Naive thymus-derived CD8-positive, alpha-beta T cell (primary cell): ENCODE measurements at regions not wholly inside any gene's neighbourhood (a gene's known extent, or its start where the extent isn't known, plus 50 kb on each side); places are given as distances from the start of the nearest gene placed in this dataset.

Source experiments
- ATAC-seq, 2 donors: fragments of 150-1000 bp; cut with Tn5 transposase in 1 of 2; sonication (Bioruptor Pico), chemical (Tn5 transposase) in 1 of 2; 1 replicate in 1 of 2; 2 replicates in 1 of 2; pipeline ENCODE4 v1.10.0; 2021; ENCODE audit warnings: mild to moderate bottlenecking in 2 of 2, moderate library complexity in 2 of 2
- POLR2A ChIA-PET: fragments of 350-600 bp; sonication (Branson Sonifier 250); formaldehyde crosslinking; loops from one replicate; lab custom pipeline; 2021; ENCODE audit warnings: antibody characterized with exemption; lab: Charles Lee
- DNase-seq, 10 donors: peaks; one replicate each; pipeline versions ENCODE4 v3.0.0 to v3.0.0-alpha.2; 2020 to 2022
- H3K27ac Mint-ChIP-seq, 10 donors: one replicate each; pipeline ENCODE4 v1.8.0; 2020 to 2022; ENCODE audit warnings: mild to moderate bottlenecking in 10 of 10, mixed read lengths in 10 of 10, moderate library complexity in 4 of 10, inconsistent platforms in 1 of 10
- H3K27me3 Mint-ChIP-seq, 5 donors: one replicate each; pipeline ENCODE4 v1.8.0; 2021 to 2022; ENCODE audit warnings: mixed read lengths in 5 of 5
- H3K36me3 Mint-ChIP-seq, 3 donors: one replicate each; pipeline ENCODE4 v1.8.0; 2020 to 2022; ENCODE audit warnings: mixed read lengths in 3 of 3, mild to moderate bottlenecking in 2 of 3, inconsistent platforms in 1 of 3
- H3K4me1 Mint-ChIP-seq, 4 donors: one replicate each; pipeline ENCODE4 v1.8.0; 2021 to 2022; ENCODE audit warnings: mixed read lengths in 4 of 4
- H3K4me3 Mint-ChIP-seq, 10 donors: one replicate each; pipeline ENCODE4 v1.8.0; 2020 to 2022; ENCODE audit warnings: mild to moderate bottlenecking in 10 of 10, mixed read lengths in 10 of 10, moderate library complexity in 6 of 10, inconsistent platforms in 1 of 10
- H3K9me3 Mint-ChIP-seq, 9 donors: one replicate each; pipeline ENCODE4 v1.8.0; 2020 to 2022; ENCODE audit warnings: mixed read lengths in 9 of 9, mild to moderate bottlenecking in 3 of 9, inconsistent platforms in 1 of 9, moderate library complexity in 1 of 9

GRCh38 chr7:80403686-80404241, 108.1 kb downstream of the GNAT3 start:
- ATAC-seq (no peak), DNase-seq (no peak)
- peaks cover 0 to 3% (median 0%) of the 10 kb centered on the region in 9 donors for H3K9me3 Mint-ChIP-seq
- no peak overlapping the region for H3K27ac Mint-ChIP-seq
- H3K36me3 Mint-ChIP-seq: no peaks in the 10 kb centered on the region
- peaks cover 0 to 9% (median 0%) of the 10 kb centered on the region in 5 donors for H3K27me3 Mint-ChIP-seq
- H3K4me1 Mint-ChIP-seq: no peaks in the 10 kb centered on the region
- no peak overlapping the region for H3K4me3 Mint-ChIP-seq
- POLR2A ChIA-PET: no interaction called here

GRCh38 chr7:80401708-80402107, 110.2 kb downstream of the GNAT3 start:
- no peak overlapping the region for H3K27ac Mint-ChIP-seq
- H3K9me3 Mint-ChIP-seq: peaks cover 0 to 3% (median 0%) of the 10 kb centered on the region in 9 donors
- POLR2A ChIA-PET: no interaction called here
- no peak for DNase-seq
- H3K4me3 Mint-ChIP-seq: no peak overlapping the region
- H3K36me3 Mint-ChIP-seq: no peaks in the 10 kb centered on the region
- peaks cover 0 to 9% (median 0%) of the 10 kb centered on the region in 5 donors for H3K27me3 Mint-ChIP-seq
- ATAC-seq: no peak
- H3K4me1 Mint-ChIP-seq: no peaks in the 10 kb centered on the region

DNA sequence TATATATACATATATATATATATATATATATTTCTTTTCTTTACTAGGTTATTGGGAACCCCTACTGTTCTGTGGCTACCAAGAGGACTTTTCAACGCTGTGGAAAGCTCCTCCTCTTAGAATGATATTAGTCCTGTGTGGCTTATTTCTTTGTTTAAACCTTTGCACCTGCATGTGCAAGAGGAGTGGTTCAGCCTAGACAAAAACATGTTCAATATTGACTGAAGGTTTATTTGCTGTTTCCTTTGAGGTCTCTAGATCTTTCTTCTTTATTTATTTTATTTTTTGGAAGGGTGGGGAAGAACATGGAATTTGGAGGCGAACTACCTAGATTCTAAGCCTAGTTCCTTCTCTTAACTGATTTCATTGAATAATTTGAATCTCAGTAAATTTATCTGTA, 118.1 kb downstream of the GNAT3 start:
- no peaks in the 10 kb centered on the region for H3K4me1 Mint-ChIP-seq
- no peaks in the 10 kb centered on the region for H3K36me3 Mint-ChIP-seq
- no peak overlapping the region for H3K27ac Mint-ChIP-seq
- no peaks in the 10 kb centered on the region for H3K9me3 Mint-ChIP-seq
- H3K27me3 Mint-ChIP-seq: peaks cover 0 to 8% (median 0%) of the 10 kb centered on the region in 5 donors
- no peak overlapping the region for H3K4me3 Mint-ChIP-seq
- POLR2A ChIA-PET: no interaction called here
- DNase-seq: no peak
- ATAC-seq: no peak

DNA sequence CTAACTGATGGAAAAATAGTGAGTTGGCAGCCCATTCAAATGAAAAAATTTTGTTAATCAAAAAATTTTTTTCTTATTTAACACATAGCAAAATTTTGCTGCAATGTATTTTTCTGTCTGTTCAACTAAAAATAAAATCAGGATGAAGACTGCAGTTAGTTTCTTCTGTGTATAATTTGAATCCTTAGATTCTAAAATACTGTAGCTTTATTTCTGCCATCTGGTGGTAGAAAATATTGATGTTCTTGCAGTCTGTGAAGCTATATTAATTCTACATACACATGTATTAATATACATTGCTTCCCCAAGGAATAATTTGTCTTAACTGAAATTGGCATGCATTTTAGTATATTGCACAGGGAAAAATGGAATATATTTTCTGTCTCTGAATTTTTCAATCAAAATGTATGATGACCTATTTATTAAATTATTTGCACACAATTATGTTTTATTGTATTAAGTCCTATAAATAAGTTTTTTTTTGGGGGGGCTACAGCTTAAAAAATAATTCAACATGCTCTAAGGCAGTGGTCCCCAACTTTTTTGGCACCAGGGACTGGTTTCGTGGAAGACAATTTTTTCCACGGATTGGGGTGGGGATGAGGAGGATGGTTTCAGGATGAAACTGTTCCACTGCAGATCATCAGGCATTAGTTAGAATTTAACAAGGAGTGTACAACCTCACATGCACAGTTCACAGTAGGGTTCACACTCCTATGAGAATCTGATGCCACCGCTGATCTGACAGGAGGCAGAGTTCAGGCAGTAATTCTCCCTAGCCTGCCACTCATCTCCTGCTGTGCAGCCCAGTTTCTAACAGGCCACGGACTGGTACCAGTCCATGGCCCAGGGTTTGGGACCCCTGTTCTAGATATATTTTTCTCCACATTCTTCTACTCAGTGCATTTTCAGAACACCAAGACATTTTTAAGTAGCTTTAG, 119.4 kb downstream of the GNAT3 start:
- POLR2A ChIA-PET: no interaction called here
- Mint-ChIP-seq H3K4me3 (no peak overlapping the region), H3K27ac (no peak overlapping the region), H3K27me3 (peaks cover 0 to 8% (median 0%) of the 10 kb centered on the region in 5 donors), H3K4me1 (no peaks in the 10 kb centered on the region), H3K36me3 (no peaks in the 10 kb centered on the region), H3K9me3 (no peaks in the 10 kb centered on the region)
- DNase-seq (peak in 3 of 10 donors; percentile 28 to 38 (median 33)), ATAC-seq (no peak)

GRCh38 chr7:80387634-80388193, 124.2 kb downstream of the GNAT3 start:
- H3K4me3 Mint-ChIP-seq: no peak overlapping the region
- H3K9me3 Mint-ChIP-seq: no peaks in the 10 kb centered on the region
- no peak for ATAC-seq
- no peaks in the 10 kb centered on the region for H3K36me3 Mint-ChIP-seq
- H3K4me1 Mint-ChIP-seq: no peaks in the 10 kb centered on the region
- H3K27me3 Mint-ChIP-seq: peaks cover 0 to 11% (median 0%) of the 10 kb centered on the region in 5 donors
- DNase-seq: no peak
- POLR2A ChIA-PET: no interaction called here
- no peak overlapping the region for H3K27ac Mint-ChIP-seq

GRCh38 chr7:80386686-80387085, 125.2 kb downstream of the GNAT3 start:
- Mint-ChIP-seq H3K27me3 (peaks cover 0 to 14% (median 0%) of the 10 kb centered on the region in 5 donors), H3K36me3 (no peaks in the 10 kb centered on the region), H3K4me3 (no peak overlapping the region), H3K27ac (no peak overlapping the region), H3K4me1 (no peaks in the 10 kb centered on the region), H3K9me3 (peaks cover 0 to 2% (median 0%) of the 10 kb centered on the region in 9 donors)
- POLR2A ChIA-PET: no interaction called here
- no peak for ATAC-seq
- DNase-seq: no peak

DNA sequence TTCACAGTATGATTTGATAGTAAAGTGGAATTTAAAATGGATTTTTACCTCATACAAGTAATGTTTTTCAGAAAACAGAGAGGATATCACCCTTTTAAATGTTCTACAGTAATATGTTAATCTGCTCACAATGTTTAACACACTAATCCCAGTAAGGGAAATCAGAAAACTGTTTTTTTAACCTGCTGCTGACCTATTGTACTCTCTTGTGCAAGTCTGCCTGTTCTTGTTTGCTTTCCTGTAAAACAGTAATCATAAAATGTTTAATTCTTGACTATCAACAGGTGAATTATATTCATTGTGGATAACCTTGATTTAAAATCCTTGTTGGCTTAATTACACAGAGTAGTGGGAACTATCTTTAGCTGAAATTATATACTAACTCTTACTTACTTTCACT, 126.4 kb downstream of the GNAT3 start:
- Mint-ChIP-seq H3K9me3 (peaks cover 0 to 2% (median 0%) of the 10 kb centered on the region in 9 donors), H3K4me1 (no peaks in the 10 kb centered on the region), H3K4me3 (no peak overlapping the region), H3K27me3 (peaks cover 0 to 14% (median 0%) of the 10 kb centered on the region in 5 donors), H3K27ac (no peak overlapping the region), H3K36me3 (no peaks in the 10 kb centered on the region)
- POLR2A ChIA-PET: no interaction called here
- ATAC-seq (no peak), DNase-seq (no peak)

- Mint-ChIP-seq H3K36me3 (no peaks in the 10 kb centered on the region), H3K4me1 (no peaks in the 10 kb centered on the region), H3K4me3 (no peak overlapping the region), H3K27me3 (peaks cover 0 to 6% (median 0%) of the 10 kb centered on the region in 5 donors), H3K27ac (no peak overlapping the region), H3K9me3 (peaks cover 0 to 8% (median 0%) of the 10 kb centered on the region in 9 donors)
- no peak for DNase-seq
- POLR2A ChIA-PET: no interaction called here
- no peak for ATAC-seq
Observed at GRCh38 chr7:80380957-80381356, 130.9 kb downstream of the GNAT3 start.

DNA sequence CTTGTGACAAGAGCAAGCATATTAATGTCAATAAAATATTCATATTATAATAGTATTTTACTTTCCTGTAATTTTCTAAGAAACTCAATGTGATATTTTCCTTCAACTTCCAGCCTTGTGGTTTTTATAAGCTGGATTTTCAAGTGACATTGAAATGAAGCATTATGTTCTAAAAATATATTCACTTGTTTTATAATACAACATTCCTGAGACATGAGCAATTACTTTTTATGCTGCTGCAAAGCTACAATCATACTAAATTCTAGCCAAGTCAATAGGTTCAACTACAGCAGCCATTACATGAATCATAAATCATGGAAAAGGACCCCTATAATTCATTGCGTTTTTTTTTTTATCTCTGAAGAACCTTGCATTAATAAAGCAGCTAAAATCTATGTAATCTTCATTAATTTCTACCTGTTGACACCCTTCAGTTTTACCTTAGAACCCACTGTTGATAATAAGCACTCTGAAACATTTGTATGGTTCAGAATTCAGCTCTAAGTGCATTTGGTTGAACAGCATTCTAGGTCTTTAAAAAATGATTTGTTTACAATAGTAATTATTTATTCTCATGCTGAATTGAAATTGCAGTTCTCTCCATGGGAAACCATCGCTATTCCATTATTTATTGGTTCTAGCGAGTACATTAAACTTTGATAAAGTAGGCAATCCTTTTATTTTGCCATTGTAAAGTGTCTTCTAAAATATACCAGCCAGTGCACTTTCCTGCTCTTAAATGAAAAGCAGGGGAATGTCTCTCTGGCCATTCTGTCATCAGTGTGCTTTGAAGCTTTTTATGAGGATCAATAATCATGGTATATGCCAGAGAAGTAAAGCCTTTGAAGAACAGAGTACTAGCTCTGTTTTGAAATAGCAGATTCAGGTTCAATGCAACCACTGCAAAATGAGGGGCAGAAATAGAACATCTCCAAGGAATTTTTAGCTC, 132.6 kb downstream of the GNAT3 start:
- Mint-ChIP-seq H3K9me3 (peaks cover 0 to 8% (median 0%) of the 10 kb centered on the region in 9 donors), H3K36me3 (no peaks in the 10 kb centered on the region), H3K27ac (no peak overlapping the region), H3K27me3 (peaks cover 0 to 6% (median 0%) of the 10 kb centered on the region in 5 donors), H3K4me1 (no peaks in the 10 kb centered on the region), H3K4me3 (no peak overlapping the region)
- POLR2A ChIA-PET: no interaction called here
- DNase-seq (no peak), ATAC-seq (no peak)

DNA sequence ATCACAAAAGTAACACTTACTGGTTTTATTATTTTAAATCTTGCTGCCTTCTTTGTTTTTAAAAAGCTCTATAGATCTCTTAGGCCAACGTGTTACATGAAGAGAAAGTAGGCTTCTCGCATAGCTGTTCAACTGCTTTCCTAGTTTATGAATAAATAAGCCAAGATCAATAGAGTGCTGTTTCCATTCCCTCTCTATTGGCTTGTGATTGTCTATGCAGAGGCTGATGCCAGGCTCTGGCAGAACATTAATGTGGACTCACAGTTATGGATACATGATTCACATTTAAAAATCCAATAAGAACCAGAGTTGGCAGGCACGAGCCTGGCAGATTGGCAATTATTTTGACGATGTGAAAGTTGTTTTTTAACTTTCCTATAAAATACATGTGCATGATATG, 137.5 kb downstream of the GNAT3 start:
- ATAC-seq (no peak), DNase-seq (no peak)
- Mint-ChIP-seq H3K27ac (no peak overlapping the region), H3K9me3 (peaks cover 0 to 8% (median 0%) of the 10 kb centered on the region in 9 donors), H3K4me3 (no peak overlapping the region), H3K36me3 (no peaks in the 10 kb centered on the region), H3K27me3 (peaks cover 0 to 3% (median 0%) of the 10 kb centered on the region in 5 donors), H3K4me1 (no peaks in the 10 kb centered on the region)
- POLR2A ChIA-PET: no interaction called here

- Mint-ChIP-seq H3K27me3 (peaks cover 0 to 3% (median 0%) of the 10 kb centered on the region in 5 donors), H3K4me3 (no peak overlapping the region), H3K27ac (no peak overlapping the region), H3K36me3 (no peaks in the 10 kb centered on the region), H3K9me3 (peaks cover 0 to 8% (median 0%) of the 10 kb centered on the region in 9 donors), H3K4me1 (no peaks in the 10 kb centered on the region)
- no peak for ATAC-seq
- DNase-seq: no peak
- POLR2A ChIA-PET: no interaction called here
Observed at GRCh38 chr7:80373429-80374032, 138.3 kb downstream of the GNAT3 start.

DNA sequence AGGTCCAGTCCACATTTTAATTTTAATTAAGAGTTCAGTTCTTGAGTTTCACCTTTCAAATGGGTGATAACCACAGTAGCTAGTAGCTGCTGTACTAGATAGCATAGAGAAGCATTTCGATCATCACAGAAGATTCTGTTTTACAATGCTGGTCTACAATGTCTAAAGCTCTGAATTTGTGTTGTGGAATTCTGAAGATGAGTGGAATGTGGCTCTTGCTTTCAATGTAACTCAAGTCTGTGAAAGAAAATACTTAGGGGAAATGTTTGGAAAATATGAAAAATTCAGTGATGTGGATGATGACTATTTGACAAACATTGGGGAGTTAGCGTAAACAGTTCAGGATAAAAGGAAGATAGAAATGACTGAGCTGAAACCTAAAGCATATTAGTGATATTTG, 139.4 kb downstream of the GNAT3 start:
- no peaks in the 10 kb centered on the region for H3K4me1 Mint-ChIP-seq
- ATAC-seq (no peak), DNase-seq (no peak)
- no peaks in the 10 kb centered on the region for H3K36me3 Mint-ChIP-seq
- H3K27me3 Mint-ChIP-seq: no peaks in the 10 kb centered on the region
- H3K27ac Mint-ChIP-seq: no peak overlapping the region
- POLR2A ChIA-PET: no interaction called here
- H3K4me3 Mint-ChIP-seq: no peak overlapping the region
- H3K9me3 Mint-ChIP-seq: peaks cover 0 to 8% (median 0%) of the 10 kb centered on the region in 9 donors
